ENCODE measurements at regions not wholly inside any gene's neighbourhood (a gene's known extent, or its start where the extent isn't known, plus 50 kb on each side); places are given as distances from the start of the nearest gene placed in this dataset.
"Not testable (repeated sequence)": the region's sequence is repeated elsewhere in the genome, so short reads cannot be mapped to it uniquely, and the experiment has no call there.

GRCh38 chr3:72161285-72161684 lies 376.3 kb upstream of the PROK2 start:
- DNase-seq (ENCODE audit: low read depth in 2 of 2): not testable (repeated sequence)

- DNase-seq (ENCODE audit: low read depth in 2 of 2): no peak
Observed at GRCh38 chr3:72160351-72160750, 375.4 kb upstream of the PROK2 start.

GRCh38 chr3:72159487-72159886 lies 374.5 kb upstream of the PROK2 start:
- no peak for DNase-seq (ENCODE audit: low read depth in 2 of 2)

- no peak for DNase-seq (ENCODE audit: low read depth in 2 of 2)
Observed at GRCh38 chr3:72158639-72159326, 373.8 kb upstream of the PROK2 start.

- DNase-seq (ENCODE audit: low read depth in 2 of 2): no peak
Observed at GRCh38 chr3:72157748-72158638, 373.0 kb upstream of the PROK2 start.

- no peak for DNase-seq (ENCODE audit: low read depth in 2 of 2)
Observed at GRCh38 chr3:72155391-72156064, 370.6 kb upstream of the PROK2 start.

- no peak for DNase-seq (ENCODE audit: low read depth in 2 of 2)
Observed at GRCh38 chr3:72154391-72155335, 369.7 kb upstream of the PROK2 start.

GRCh38 chr3:72153477-72154314 lies 368.7 kb upstream of the PROK2 start:
- no peak for DNase-seq (ENCODE audit: low read depth in 2 of 2)

- no peak for DNase-seq (ENCODE audit: low read depth in 2 of 2)
Observed at GRCh38 chr3:72152551-72153476, 367.9 kb upstream of the PROK2 start.

- no peak for DNase-seq (ENCODE audit: low read depth in 2 of 2)
Observed at GRCh38 chr3:72151465-72152238, 366.7 kb upstream of the PROK2 start.

GRCh38 chr3:72150634-72151412 lies 365.9 kb upstream of the PROK2 start:
- no peak for DNase-seq (ENCODE audit: low read depth in 2 of 2)

- no peak for DNase-seq (ENCODE audit: low read depth in 2 of 2)
Observed at GRCh38 chr3:72149645-72150300, 364.8 kb upstream of the PROK2 start.

- DNase-seq (ENCODE audit: low read depth in 2 of 2): no peak
Observed at GRCh38 chr3:72147600-72147999, 362.7 kb upstream of the PROK2 start.

GRCh38 chr3:72145506-72146380 lies 360.8 kb upstream of the PROK2 start:
- DNase-seq (ENCODE audit: low read depth in 2 of 2): no peak

- no peak for DNase-seq (ENCODE audit: low read depth in 2 of 2)
Observed at GRCh38 chr3:72144773-72145505, 360.0 kb upstream of the PROK2 start.
